Inflammatory macrophage (primary cell): ENCODE measurements at regions not wholly inside any gene's neighbourhood (a gene's known extent, or its start where the extent isn't known, plus 50 kb on each side); places are given as distances from the start of the nearest gene placed in this dataset.

Experiments used
- DNase-seq, 2 donors: peaks; one replicate each; pipeline ENCODE4 v3.0.0-alpha.2; 2020 to 2022

DNA sequence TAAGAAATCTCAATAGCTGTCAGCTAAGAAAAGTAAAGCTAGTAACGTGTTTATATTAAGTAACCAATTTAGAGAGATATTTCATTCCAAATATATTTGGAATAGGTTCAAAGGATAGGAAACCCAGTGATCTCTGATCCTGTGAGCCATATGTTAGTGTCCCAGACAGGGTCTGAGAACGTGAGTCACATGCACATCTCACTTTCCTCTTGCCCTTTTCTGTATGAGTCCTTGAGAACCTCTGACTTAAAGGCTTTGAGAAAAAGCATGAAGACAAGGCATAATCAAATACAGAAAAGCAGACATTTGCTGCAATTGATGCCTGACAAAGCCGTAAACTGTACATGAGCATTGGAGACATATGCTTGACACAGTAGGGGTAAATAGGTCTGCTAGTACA, 655.1 kb upstream of the ADGRL3 start:
- DNase-seq: no peak

DNA sequence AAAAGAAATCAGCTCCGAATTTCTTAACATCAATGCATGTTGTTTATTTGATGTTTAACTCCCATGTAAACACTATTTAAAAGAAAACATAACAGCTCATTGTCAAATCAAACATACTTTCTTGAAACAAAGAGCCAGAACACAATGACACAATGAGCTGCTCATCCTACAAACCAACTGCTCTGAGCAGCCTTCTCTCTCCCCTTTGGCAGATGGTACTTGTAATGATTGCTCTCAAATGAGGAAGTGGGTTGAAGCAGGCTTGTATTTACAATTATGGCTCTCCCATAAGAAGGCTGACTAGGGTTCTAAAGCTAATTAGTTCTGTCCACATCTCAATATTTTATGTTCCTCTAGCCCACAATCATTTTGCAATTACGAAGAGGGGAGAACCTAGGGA, 637.8 kb upstream of the ADGRL3 start:
- DNase-seq: no peak

DNA sequence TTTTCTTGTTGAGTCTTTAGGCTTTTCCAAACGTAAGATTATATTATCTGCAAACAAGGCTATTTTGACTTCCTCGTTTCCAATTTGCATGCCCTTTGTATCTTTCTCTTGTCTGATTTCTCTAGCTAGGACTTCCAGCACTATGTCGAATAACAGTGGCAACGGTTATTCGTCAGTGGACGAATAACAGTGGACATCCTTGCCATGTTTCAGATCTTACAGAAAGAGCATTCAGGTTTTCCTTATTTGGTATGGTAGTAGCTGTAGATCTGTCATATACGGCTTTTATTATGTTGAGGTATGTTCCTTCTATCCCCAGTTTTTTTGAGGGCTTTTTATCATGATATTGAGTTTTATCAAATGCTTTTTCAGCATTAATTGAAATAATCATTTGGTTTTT, 634.6 kb upstream of the ADGRL3 start:
- DNase-seq: no peak

- no peak for DNase-seq
These were observed 624.8 kb upstream of the ADGRL3 start for GRCh38 chr4:60575336-60575735.

GRCh38 chr4:60579335-60579734, 620.8 kb upstream of the ADGRL3 start:
- DNase-seq: no peak

GRCh38 chr4:60581919-60582536, 618.1 kb upstream of the ADGRL3 start:
- DNase-seq: no peak

DNA sequence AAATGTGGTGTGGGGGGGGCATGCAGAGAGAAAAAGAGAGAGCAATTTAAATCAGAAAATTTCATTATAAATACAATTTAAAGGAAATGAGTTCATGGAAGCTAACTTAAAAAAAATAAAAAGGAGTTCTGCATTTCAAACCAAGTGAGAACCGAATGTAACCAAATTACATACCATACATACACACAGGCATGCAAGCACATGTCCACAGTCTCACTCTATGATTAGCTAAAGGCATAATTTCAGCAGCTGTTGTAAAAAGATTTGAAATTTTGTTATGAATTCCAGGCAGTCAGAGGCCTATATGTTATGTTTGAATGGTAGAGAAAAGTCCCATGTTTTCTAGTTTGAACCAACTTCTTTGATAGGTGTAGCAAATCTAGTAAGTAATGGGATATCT, 611.6 kb upstream of the ADGRL3 start:
- no peak for DNase-seq

DNA sequence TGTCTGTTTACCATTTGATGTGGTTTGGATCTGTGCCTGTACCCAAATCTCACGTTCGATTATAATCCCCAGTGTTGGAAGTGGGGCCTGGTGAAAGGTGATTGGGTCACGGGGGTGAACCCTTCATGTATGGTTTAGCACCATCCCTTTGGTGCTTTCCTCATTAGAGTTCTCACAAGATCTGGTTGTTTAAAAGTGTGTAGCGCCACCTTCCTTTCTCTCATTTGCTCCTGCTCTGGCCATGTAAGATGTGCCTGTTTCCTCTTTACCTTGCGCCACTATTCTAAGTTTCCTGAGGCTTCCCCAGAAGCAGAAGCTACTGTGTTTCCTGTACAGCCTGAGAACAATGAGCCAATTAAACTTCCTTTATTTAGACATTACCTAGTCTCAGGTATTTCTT, 610.7 kb upstream of the ADGRL3 start:
- DNase-seq: no peak

DNA sequence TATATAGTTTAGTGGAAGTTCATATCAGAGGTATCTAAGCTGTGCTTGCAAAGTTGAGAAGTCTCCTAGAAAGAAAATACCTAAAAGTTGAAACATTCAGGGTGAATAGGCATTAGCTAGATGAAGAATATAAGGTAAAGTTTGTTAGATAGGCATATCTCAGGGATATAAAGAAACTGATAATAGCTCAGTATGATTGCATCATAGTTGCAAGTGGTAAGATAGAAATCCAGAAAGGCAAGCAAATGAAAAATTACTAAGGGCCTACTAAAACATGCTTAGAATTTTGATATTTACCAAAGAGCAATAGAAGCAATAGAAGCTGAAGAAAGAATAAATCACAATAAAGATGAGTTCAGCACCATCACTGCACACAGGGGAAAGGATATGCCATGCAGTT, 610.0 kb upstream of the ADGRL3 start:
- DNase-seq: no peak

DNA sequence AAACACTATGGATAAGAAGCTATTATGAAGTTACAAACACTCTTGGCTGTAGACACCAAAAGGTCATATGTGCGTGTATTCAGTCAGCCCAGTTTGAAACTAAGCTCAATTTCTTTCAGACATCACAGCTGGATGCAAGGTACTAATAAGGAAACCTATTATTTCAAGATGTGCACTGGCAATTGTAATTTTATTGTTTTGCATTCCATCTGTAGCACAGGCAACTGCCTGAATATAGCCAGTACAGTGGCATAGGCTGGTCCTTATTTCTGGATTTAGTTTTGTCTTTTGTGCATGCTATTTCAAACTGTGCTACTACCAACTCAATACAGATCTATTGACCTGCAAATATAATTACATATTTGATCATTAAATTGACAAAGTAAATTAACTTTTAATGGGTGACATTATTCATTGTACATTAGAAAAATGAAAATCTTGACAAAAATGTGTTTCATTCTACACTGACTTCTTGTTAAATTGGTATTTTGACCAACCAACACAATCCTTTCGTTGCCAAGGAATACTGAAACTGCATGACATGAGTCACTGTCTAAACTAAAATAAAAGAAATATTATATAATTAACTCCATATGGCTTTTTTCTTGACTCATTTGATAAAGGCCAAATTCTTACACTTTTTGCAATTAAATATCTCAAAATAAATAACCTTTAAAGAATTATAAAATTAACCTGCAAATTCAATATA, 594.3 kb upstream of the ADGRL3 start:
- no peak for DNase-seq

GRCh38 chr4:60611762-60612496, 588.2 kb upstream of the ADGRL3 start:
- no peak for DNase-seq

DNA sequence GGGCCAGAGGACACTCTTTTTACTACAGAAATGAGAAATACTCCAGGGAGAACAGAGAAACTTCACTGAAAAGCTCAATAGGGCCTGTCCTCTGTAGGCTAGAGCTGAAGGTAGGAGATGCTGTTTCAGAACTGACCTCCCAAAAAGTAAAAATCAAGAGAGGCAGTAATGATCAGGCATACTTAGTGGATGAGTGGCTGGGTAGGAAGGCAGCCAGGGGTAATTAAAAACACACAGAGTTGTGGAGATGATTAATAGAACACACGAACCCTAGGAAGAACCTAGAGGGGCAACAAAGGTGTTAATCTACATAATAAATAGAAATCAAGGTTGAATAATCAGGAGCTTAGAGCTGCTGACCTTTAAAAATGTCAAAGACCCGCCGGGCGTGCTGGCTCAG, 582.4 kb upstream of the ADGRL3 start:
- DNase-seq: no peak

DNA sequence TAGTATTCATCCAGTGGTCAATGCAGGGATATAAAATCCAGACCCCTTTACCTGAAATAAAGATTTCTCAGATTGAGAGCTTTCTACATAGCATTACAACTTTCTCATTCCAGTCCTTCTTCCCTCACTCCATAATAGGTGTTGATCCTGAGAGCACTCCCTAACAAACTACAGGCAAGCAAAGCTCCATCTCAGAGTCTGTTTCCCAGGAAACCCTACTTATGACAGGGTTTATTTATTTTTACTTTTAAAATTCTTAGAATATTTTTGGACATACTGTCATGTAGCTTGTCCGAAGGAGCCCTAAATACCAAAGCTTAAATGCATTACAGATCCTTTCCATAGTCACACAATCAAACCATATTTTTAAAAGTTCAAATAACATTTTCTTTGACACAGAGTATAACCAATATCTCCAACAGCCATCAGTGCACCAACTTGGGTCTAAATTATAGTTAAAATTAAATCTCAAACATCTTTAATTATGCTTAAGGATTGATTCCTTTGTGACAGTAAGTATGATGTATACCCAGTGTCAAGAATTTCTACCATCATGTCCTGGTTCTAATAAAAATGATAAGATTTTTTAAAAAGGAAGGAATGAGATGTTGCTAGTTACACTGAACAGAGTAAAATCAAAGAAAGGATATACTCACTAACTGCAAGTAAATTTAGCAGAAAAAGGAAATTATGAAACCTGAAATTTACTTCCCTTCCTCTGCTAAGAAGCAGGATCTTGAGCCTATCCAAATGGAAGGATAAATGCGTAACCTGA, 580.4 kb upstream of the ADGRL3 start:
- no peak for DNase-seq

- DNase-seq: no peak
These were observed 562.1 kb upstream of the ADGRL3 start for GRCh38 chr4:60637976-60638375.

DNA sequence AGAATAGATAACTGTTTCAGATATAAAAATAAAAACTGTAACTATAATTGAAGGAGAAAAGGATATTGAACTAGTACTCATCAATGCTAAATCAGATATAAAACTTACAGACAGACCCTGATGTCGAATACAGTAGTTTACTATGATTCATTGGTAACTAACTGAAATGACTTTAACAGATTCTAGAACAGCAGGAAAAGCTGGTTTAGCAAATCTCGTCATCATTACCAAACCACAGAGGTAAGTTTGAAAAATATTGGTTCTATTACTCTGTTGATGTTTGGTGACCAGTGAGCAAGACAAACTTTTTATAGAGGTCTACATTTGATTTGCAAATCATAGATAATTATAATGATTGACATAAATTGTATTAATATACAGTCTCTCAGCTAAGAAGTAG, 551.4 kb upstream of the ADGRL3 start:
- DNase-seq: no peak

DNA sequence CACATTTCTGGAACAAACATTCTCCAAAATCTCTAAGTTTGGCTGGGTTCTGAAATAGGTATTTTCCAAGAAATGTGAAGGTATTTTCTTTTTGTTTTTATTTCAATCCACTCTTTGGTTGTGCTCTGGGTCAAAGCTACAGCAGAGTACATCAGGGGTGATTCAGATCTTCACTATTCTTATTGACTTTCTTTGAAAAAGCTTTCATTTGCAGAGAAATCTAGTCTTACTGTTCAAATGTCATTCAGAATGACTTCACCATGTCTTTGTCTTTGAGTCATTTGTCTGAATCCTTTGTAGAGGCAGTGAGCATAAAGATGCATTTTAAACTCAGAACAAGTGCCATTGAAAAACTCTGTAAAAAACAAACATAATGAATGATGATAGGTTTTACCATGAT, 547.2 kb upstream of the ADGRL3 start:
- DNase-seq: no peak

DNA sequence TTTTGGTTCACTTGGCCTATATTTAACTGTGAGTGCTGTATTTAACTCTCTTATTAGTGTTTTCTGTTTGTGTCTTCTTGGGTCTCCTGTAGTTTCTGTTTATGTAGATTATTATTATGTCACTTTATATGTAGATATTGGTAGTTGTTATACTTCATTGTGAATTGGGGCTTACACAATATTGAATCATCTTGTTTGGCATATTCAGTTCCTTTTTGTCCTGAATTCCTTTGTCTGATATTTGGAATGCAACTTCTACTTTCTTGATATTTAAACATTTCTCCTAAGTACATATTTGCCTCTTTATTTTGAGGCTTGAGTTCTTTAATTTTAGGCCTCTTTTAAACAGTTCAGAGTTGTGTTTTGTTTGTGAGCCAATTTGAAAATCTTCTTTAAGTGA, 544.8 kb upstream of the ADGRL3 start:
- DNase-seq: peak in 1 of 2 donors; percentile 4

DNA sequence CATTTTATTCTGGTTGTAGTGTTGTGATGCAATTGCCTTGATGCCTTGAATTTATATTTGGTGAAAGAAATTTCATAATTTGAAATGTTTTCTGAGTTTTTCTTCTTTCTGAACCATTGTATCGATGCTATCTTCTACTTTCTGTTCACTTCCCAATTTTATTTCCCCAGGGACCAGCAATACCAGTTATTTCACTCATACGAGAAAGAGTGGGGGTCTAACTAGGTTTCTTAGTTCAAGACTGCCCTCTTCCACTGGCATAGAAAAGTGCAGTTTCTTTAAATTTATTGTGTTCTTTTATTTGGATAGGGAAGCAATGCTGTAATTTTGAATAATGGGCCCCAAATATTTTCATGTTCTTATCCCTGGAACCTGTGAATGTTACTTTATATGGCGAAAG, 544.0 kb upstream of the ADGRL3 start:
- no peak for DNase-seq

DNA sequence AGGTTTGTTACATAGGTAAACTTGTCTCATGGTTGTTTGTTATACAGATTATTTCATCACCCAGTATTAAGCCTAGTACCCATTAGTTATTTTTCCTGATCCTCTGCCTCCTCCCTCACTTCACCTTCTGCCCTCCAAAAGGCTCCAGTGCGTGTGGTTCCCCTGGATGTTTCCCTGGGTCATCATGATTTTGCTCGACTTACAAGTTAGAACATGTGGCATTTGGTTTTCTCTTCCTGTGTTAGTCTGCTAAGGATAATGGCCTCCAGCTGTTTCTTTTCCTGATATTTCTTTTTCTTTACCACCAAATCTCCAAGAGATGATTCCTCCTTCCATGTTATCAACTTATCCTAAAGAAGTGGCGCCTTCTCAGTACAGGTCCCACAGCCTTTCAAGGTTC, 543.1 kb upstream of the ADGRL3 start:
- no peak for DNase-seq

DNA sequence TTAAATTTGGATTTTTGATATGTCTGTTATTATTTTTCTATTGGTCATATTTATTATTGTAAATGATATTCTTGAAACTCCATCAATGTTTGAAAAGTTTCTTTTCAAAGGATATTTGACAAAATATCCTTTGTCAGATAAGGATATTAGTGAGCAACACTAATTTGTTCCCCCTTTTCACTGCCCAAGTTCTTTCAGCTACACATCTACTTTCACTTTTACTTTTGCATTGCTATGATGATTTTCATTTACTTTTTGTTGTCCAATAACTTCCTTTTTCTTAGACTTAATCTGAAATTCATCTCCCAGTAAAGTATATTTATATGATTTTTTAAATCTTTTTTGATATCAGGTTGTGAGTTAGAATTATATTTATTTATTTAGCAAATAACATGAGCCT, 542.3 kb upstream of the ADGRL3 start:
- DNase-seq: peak in 1 of 2 donors; percentile 15

- no peak for DNase-seq
These were observed 536.4 kb upstream of the ADGRL3 start for GRCh38 chr4:60663769-60664168.

DNA sequence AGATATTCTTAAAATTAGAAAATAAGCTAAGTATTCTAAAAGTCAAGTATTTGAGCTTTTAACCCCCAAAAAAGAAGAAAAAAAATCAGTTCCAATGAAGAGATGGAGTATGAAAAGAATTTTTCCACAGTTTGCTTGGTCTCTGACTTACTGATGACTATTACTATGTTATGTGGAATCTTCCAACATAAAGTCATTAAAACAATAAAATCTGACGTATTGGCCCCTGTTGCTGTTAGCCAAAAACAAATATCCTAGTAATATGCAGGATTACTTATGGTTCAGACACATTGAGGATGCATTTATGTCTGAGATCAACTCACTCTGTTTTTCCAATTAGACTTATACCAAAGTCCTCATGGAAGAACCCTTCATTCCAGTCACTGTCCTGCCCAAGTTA, 517.2 kb upstream of the ADGRL3 start:
- DNase-seq: no peak

- no peak for DNase-seq
These were observed 516.8 kb upstream of the ADGRL3 start for GRCh38 chr4:60683357-60683756.
